Skeletal muscle tissue (tissue), 3 donors: ENCODE measurements at regions not wholly inside any gene's neighbourhood (a gene's known extent, or its start where the extent isn't known, plus 50 kb on each side); places are given as distances from the start of the nearest gene placed in this dataset.
"Not testable (repeated sequence)": the region's sequence is repeated elsewhere in the genome, so short reads cannot be mapped to it uniquely, and the experiment has no call there.

Experiments used
- H3K27ac ChIP-seq: one replicate; pipeline ENCODE4 v1.7.0; 2013; ENCODE audit warnings: mild to moderate bottlenecking, low read depth, low read length, inconsistent platforms
- H3K27me3 ChIP-seq, 3 donors: one replicate each; pipeline ENCODE4 v1.7.0; 2013; ENCODE audit warnings: low read length in 3 of 3; ENCODE audit not compliant: control insufficient read depth in 3 of 3, insufficient read depth in 3 of 3
- H3K36me3 ChIP-seq, 3 donors: one replicate each; pipeline ENCODE4 v1.7.0; 2013; ENCODE audit warnings: low read length in 3 of 3; ENCODE audit not compliant: control insufficient read depth in 3 of 3, insufficient read depth in 3 of 3
- H3K4me1 ChIP-seq, 3 donors: one replicate each; pipeline ENCODE4 v1.7.0; 2013; ENCODE audit warnings: low read length in 3 of 3, mild to moderate bottlenecking in 3 of 3; ENCODE audit not compliant: control insufficient read depth in 3 of 3, insufficient read depth in 3 of 3
- H3K4me3 ChIP-seq, 3 donors: one replicate each; pipeline ENCODE4 v1.7.0; 2013; ENCODE audit warnings: low read length in 3 of 3
- H3K9ac ChIP-seq, 3 donors: one replicate each; pipeline ENCODE4 v1.7.0; 2013; ENCODE audit warnings: low read length in 3 of 3, mild to moderate bottlenecking in 3 of 3, moderate library complexity in 2 of 3, low read depth in 1 of 3
- H3K9me3 ChIP-seq, 3 donors: one replicate each; pipeline ENCODE4 v1.7.0; 2013; ENCODE audit warnings: low read length in 3 of 3; ENCODE audit not compliant: control insufficient read depth in 3 of 3
- donor health status: Osteomylitis.

DNA sequence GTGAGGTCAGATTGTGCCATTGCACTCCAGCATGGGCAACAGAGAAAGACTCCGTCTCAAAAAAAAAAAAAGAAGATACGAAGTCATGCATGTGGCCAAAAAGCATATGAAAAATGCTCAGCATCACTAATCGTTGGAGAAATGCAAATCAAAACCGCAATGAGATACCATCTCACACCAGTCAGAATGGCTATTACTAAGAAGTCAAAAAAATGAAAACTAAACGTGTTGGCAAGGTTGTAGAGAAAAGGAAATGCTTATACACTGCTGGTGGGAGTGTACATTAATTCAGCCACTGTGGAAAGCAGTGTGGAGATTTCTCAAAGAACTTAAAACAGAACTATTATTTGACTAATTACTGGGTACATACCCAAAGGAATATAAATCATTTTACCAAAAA, 156.1 kb upstream of the GRM7 start:
- H3K9me3 ChIP-seq, H3K9ac ChIP-seq, H3K36me3 ChIP-seq, H3K4me1 ChIP-seq, H3K4me3 ChIP-seq, H3K27ac ChIP-seq, H3K27me3 ChIP-seq: not testable (repeated sequence)

DNA sequence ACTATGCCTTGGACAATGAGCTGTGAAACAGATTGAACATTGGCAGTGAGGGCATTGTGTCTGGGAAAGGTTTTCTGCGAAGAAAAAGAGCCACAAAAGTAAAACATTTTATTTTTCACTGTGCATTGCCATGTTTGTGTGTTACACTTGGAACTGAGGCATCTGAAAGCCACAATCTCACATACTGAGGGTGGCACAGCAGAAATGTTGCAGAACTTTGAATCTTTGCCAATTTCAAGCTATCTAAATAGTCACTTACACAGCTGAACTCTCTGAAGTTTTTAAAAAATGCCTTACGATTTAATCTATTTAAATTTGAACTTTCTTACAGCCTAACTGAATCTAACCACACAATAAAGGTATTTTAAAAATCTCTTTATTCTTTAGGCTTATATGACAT, 154.1 kb upstream of the GRM7 start:
- Histone ChIP-seq H3K4me3 (no peak overlapping the region), H3K4me1 (no peaks in the 10 kb centered on the region), H3K9me3 (no peaks in the 10 kb centered on the region), H3K9ac (no peak overlapping the region), H3K27ac (no peak overlapping the region), H3K27me3 (no peaks in the 10 kb centered on the region), H3K36me3 (no peaks in the 10 kb centered on the region)

DNA sequence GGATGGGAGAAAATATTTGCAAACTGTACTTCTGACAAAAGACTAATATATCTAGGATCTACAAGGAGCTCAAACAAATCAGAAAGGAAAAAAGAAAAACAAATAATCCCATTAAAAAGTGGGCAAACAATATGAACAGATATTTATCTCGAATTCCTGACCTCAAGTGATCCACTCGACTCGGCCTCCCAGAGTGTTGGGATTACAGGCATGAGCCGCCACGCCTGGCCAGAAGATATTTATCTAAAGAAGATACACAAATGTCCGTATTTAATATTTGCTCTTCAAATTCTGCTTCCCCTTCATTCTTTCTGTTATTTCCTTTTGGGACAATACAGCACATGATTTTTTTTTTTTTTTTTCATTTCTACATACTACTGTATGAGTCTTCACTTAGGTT, 151.7 kb upstream of the GRM7 start:
- no peak overlapping the region for H3K9ac ChIP-seq
- H3K27ac ChIP-seq, result no peak overlapping the region
- no peaks in the 10 kb centered on the region for H3K36me3 ChIP-seq
- no peaks in the 10 kb centered on the region for H3K4me1 ChIP-seq
- no peaks in the 10 kb centered on the region for H3K27me3 ChIP-seq
- no peak overlapping the region for H3K4me3 ChIP-seq
- H3K9me3 ChIP-seq, result no peaks in the 10 kb centered on the region

DNA sequence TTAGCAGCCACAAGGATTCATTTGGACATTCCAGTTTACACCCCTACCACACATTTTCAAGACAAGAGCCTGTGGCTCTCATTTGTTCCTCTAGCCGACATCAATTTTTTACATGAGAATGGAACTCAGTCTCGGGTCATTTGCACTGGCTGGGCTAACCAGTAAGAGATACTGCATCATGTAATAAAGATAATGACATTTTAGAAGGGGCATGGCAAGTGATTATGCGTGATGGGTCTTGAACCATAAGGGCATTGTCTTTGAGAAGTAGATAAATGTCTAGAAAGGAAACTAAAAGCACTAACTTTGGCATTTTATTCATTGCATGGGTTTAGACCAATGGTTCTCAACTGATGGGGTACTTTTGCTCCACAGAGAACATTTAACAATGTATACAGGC, 146.0 kb upstream of the GRM7 start:
- Histone ChIP-seq H3K4me1 (no peaks in the 10 kb centered on the region), H3K27me3 (no peaks in the 10 kb centered on the region), H3K4me3 (no peak overlapping the region), H3K9me3 (no peaks in the 10 kb centered on the region), H3K36me3 (no peaks in the 10 kb centered on the region), H3K9ac (no peak overlapping the region), H3K27ac (no peak overlapping the region)

DNA sequence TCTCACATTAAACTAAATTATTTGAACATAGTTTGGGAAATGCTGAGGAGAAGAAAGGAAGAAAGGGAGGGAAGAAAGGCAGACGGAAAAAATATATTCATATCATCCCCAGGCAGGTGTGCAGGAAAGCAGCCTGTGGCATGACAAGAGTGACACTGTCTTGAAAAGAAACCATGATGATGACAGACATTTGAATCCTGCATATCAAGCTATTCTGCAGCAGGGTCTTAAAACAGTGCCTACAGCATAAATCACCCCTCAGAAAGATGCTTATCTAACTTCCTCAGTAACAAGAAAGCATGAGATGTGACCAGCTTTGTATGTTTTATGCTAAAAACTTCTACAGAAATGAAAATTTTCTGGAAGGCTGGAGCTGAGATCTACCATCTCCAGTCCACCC, 144.5 kb upstream of the GRM7 start:
- no peaks in the 10 kb centered on the region for H3K4me1 ChIP-seq
- H3K27me3 ChIP-seq, result no peaks in the 10 kb centered on the region
- H3K9me3 ChIP-seq, result no peaks in the 10 kb centered on the region
- no peak overlapping the region for H3K9ac ChIP-seq
- H3K27ac ChIP-seq, result no peak overlapping the region
- no peak overlapping the region for H3K4me3 ChIP-seq
- no peaks in the 10 kb centered on the region for H3K36me3 ChIP-seq

DNA sequence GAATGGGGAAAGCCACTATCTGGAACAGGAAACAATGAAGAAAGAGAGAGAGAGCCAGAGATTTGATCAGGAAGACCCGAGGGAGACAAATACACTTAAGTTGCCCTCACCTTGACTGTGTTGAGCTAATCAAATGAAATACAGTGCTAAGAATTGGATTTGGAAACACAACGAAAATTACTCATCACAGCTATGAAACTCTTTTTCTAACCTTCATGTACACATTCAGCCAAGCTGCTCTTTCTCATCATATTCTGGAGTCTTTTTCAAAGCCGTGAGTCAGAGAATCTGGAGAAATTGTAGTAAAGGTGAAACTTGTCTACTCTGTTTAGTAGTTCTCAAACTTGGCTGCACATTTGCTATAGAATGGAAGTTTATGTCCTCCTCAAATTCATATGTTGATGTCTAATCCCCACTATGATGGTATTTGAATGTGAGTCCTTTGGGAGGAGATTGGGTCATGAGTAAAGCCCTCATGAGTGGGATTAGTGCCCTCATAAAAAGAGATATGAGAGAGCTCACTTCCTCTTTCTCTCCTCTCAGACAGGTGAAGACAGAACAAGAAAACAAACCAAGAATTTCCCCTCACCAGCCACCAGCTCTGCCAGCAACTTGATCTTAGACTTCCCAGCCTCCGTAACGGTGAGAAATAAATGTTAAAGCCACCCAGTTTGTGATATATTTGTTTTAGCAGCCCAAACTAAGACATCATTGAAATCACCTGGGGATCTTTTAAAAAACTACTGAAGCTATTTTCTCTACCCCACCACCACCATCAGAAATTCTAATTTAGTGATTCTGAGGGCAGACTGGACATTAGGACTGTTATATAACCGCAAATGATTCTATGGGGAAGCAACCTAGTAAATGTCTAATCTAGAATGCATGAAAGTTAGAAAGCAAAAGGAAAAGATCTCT, 143.6 kb upstream of the GRM7 start:
- no peak overlapping the region for H3K9ac ChIP-seq
- no peak overlapping the region for H3K27ac ChIP-seq
- no peaks in the 10 kb centered on the region for H3K27me3 ChIP-seq
- H3K4me1 ChIP-seq, result no peaks in the 10 kb centered on the region
- H3K36me3 ChIP-seq, result no peaks in the 10 kb centered on the region
- no peaks in the 10 kb centered on the region for H3K9me3 ChIP-seq
- H3K4me3 ChIP-seq, result no peak overlapping the region

DNA sequence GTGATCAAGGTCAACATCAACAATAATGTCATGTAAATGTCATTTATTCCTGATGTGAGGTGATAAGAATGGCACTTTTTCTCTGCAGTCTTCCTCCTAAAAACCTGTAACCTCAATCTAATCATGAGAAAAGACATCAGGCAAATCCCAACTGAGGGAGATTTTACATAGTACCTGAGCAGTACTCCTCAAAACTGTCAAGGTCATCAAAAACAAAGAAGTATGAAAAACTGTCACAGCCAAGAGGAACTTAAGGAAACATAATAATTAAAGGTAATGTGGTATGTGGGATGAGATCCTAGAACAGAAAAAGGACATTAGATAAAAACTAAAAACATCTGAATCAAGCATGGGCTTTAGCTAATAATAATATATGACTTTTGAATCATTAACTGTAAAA, 140.9 kb upstream of the GRM7 start:
- Histone ChIP-seq H3K36me3 (no peaks in the 10 kb centered on the region), H3K9ac (no peak overlapping the region), H3K9me3 (no peaks in the 10 kb centered on the region), H3K27ac (no peak overlapping the region), H3K4me1 (no peaks in the 10 kb centered on the region), H3K4me3 (no peak overlapping the region), H3K27me3 (no peaks in the 10 kb centered on the region)

DNA sequence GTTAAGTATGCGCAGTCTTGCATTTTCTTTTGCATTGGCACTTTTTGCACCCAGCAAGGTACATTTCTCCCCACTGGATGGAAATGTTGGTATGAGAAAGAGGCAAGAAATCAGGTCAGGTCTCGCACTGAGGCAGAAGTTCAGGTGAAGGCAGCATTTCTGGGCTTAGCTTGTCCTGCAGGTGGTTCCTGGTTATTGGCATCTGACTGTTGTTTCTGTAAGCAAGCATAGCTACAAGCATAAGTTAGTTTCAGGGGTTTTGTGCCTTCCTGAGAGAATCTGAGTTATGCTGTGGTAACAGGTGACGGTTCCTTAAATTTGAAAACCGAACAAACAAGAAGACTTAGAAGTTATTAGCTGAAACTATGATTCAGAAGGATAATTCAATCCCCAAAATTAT, 139.4 kb upstream of the GRM7 start:
- Histone ChIP-seq H3K4me1 (no peaks in the 10 kb centered on the region), H3K27ac (no peak overlapping the region), H3K4me3 (no peak overlapping the region), H3K9me3 (no peaks in the 10 kb centered on the region), H3K9ac (no peak overlapping the region), H3K27me3 (no peaks in the 10 kb centered on the region), H3K36me3 (no peaks in the 10 kb centered on the region)

DNA sequence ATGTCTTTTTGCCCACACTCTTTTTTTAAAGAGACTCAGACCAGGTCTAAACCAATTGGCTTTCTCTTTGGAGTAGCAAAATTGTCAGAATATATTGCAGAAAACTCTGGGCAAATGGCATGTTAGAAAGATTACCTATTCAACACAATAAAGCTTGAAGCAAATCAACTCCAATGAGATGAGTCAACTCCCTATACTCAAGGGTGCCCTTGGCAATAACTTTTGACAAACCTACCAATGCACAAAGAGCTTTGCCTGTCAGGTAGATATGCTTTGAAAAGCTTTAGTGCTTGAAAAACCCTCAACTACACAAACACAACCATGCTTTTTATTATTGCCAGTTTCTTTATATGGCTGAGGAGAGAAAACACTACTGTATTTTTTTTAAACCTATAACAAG, 137.7 kb upstream of the GRM7 start:
- H3K36me3 ChIP-seq, result no peaks in the 10 kb centered on the region
- no peak overlapping the region for H3K4me3 ChIP-seq
- H3K4me1 ChIP-seq, result no peaks in the 10 kb centered on the region
- no peak overlapping the region for H3K9ac ChIP-seq
- H3K9me3 ChIP-seq, result no peaks in the 10 kb centered on the region
- no peak overlapping the region for H3K27ac ChIP-seq
- no peaks in the 10 kb centered on the region for H3K27me3 ChIP-seq

DNA sequence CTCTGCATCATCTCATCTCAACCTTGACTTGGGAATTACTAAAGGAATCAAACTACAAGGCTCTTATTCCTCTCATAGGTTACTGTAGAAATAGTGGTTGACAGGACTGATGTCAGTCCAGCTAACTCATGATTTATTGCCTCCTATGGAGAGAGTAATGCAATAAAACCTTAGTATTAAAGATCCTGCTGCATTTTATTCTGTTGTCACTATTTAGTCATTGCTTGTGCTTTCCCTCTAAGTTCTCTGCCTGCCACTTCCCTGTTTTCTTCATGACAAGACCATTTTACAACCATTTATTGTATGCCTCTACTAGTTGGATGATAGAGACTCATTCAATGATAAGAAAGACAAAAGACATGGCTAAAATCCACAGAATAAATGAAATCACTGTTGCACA, 134.1 kb upstream of the GRM7 start:
- Histone ChIP-seq H3K27me3 (no peaks in the 10 kb centered on the region), H3K27ac (no peak overlapping the region), H3K9me3 (no peaks in the 10 kb centered on the region), H3K4me1 (no peaks in the 10 kb centered on the region), H3K4me3 (no peak overlapping the region), H3K9ac (no peak overlapping the region), H3K36me3 (no peaks in the 10 kb centered on the region)
